ENCODE measurements at regions not wholly inside any gene's neighbourhood (a gene's known extent, or its start where the extent isn't known, plus 50 kb on each side); places are given as distances from the start of the nearest gene placed in this dataset.

DNA sequence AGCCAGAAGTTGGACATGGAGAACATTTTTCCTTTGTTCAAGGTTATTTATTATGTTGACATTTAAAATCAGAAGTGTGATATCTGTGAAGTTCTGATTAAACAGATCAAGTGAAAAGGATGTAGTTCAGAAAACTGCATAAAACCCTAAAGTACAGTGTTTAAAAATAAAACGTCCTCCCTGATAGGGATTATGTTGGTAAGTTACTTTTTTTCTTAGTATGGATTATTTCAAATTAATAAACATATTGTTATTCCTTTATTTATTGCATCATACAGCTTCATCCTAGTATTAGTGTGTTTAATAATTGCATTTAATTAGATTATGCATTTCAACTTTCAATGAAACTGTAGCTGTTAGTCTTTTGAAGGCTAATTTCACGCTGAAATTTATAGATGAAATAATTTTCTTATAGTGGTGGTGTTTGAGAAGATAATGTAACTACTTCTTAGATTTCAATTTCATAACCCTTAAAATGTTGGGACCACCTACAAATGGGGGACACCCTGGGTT is 157.9 kb upstream of the DMRT1 start:
- TF ChIP-seq, protein P1, sequence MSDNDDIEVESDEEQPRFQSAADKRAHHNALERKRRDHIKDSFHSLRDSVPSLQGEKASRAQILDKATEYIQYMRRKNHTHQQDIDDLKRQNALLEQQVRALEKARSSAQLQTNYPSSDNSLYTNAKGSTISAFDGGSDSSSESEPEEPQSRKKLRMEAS (IDR thresholded peaks at IDR 0.05), result no peak
- TF ChIP-seq, protein P2, sequence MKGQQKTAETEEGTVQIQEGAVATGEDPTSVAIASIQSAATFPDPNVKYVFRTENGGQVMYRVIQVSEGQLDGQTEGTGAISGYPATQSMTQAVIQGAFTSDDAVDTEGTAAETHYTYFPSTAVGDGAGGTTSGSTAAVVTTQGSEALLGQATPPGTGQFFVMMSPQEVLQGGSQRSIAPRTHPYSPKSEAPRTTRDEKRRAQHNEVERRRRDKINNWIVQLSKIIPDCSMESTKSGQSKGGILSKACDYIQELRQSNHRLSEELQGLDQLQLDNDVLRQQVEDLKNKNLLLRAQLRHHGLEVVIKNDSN (IDR thresholded peaks at IDR 0.05), result no peak
- TF ChIP-seq, protein P3, sequence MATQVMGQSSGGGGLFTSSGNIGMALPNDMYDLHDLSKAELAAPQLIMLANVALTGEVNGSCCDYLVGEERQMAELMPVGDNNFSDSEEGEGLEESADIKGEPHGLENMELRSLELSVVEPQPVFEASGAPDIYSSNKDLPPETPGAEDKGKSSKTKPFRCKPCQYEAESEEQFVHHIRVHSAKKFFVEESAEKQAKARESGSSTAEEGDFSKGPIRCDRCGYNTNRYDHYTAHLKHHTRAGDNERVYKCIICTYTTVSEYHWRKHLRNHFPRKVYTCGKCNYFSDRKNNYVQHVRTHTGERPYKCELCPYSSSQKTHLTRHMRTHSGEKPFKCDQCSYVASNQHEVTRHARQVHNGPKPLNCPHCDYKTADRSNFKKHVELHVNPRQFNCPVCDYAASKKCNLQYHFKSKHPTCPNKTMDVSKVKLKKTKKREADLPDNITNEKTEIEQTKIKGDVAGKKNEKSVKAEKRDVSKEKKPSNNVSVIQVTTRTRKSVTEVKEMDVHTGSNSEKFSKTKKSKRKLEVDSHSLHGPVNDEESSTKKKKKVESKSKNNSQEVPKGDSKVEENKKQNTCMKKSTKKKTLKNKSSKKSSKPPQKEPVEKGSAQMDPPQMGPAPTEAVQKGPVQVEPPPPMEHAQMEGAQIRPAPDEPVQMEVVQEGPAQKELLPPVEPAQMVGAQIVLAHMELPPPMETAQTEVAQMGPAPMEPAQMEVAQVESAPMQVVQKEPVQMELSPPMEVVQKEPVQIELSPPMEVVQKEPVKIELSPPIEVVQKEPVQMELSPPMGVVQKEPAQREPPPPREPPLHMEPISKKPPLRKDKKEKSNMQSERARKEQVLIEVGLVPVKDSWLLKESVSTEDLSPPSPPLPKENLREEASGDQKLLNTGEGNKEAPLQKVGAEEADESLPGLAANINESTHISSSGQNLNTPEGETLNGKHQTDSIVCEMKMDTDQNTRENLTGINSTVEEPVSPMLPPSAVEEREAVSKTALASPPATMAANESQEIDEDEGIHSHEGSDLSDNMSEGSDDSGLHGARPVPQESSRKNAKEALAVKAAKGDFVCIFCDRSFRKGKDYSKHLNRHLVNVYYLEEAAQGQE (IDR thresholded peaks at IDR 0.05; ENCODE audit: low read depth), result no peak
- TF ChIP-seq FOXM1 (IDR thresholded peaks at IDR 0.05; ENCODE audit: borderline replicate concordance, low read depth), result no peak
- no peak for TF ChIP-seq EP300 (IDR thresholded peaks at IDR 0.05; ENCODE audit: borderline replicate concordance)
- no peak for TF ChIP-seq TEAD4 (IDR thresholded peaks at IDR 0.05)
- TF ChIP-seq ZBTB7A (IDR thresholded peaks at IDR 0.05; ENCODE audit: low read depth), result no peak
- no peak for TF ChIP-seq EGR1 (IDR thresholded peaks at IDR 0.05)
- no peak for TF ChIP-seq CEBPB (IDR thresholded peaks at IDR 0.05)
- no peak for TF ChIP-seq TAF1 (IDR thresholded peaks at IDR 0.05; ENCODE audit: low read depth)
- no peak for TF ChIP-seq RAD21 (IDR thresholded peaks at IDR 0.05; ENCODE audit: low read depth)
- no peak for TF ChIP-seq TCF12 (IDR thresholded peaks at IDR 0.05; ENCODE audit: low read depth)
- TF ChIP-seq NFIC (IDR thresholded peaks at IDR 0.05), result no peak
- no peak for TF ChIP-seq CREB1 (IDR thresholded peaks at IDR 0.05; ENCODE audit: low read depth)

DNA sequence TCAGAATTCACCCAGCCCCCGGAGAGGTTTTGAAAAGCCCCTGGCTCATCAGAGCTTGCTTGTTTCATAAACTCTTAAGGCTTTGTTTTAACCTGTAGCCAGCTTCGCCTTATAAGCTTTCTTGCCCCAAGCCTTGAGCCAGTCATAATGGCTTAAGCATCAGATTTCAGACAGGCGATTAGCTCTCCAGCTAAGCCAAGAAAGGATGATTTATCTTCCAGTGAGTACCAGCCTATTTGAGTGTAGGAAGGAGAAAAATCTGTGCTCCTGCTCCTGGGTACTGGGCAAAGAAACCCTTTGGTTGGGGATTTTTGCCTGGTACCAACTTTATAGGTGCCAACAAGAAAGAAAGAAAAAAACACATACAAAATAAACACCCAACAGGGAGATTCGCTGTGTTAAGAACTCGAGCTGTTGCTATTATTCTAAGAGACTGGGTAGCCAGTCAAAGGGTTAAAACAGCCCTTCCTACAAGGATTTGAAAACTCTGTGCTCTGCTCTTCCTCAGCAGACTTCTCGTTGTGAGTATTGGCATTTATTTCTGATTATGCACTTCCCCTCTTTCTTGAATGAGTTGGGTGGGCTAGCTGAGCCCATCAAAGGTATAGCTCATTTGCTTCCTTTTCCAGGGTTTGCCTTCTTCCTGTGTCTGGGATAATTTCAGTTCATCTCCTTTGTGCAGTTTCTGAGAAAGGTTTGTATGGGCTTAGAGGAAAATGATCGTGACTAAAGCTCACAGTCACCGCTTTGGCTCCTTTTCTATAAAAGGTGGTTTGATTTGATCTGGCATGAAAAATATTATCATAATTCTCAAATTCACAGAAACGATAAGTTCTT is 157.2 kb upstream of the DMRT1 start:
- TF ChIP-seq TAF1 (IDR thresholded peaks at IDR 0.05; ENCODE audit: low read depth), result no peak

DNA sequence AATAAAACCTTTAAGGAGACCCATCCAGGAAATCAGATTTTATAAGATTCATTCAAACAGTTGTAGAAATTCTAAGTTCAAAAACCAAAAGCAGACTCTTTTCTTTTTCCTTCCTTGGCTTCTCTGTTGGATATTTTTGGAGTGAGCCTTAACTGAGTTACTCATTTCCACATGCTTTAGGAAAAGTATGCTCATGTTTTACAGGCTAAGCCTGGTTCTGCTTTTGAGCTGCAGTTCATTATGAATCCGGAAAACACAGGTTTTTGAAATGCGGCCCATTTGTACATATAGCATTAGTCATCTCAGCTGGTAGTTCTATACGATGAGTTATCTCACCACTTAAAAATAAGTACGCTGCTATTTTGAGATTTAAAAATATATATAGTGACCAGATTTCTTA is 156.6 kb upstream of the DMRT1 start:
- TF ChIP-seq YY1 (IDR thresholded peaks at IDR 0.05; ENCODE audit: low read depth) (no peak), TAF1 (IDR thresholded peaks at IDR 0.05; ENCODE audit: low read depth) (no peak), FOXM1 (IDR thresholded peaks at IDR 0.05; ENCODE audit: borderline replicate concordance, low read depth) (no peak), EGR1 (IDR thresholded peaks at IDR 0.05) (no peak), TEAD4 (IDR thresholded peaks at IDR 0.05) (no peak), ZBTB7A (IDR thresholded peaks at IDR 0.05; ENCODE audit: low read depth) (no peak), TCF12 (IDR thresholded peaks at IDR 0.05; ENCODE audit: low read depth) (no peak), CREB1 (IDR thresholded peaks at IDR 0.05; ENCODE audit: low read depth) (no peak), EP300 (IDR thresholded peaks at IDR 0.05; ENCODE audit: borderline replicate concordance) (no peak), CEBPB (IDR thresholded peaks at IDR 0.05) (no peak), RAD21 (IDR thresholded peaks at IDR 0.05; ENCODE audit: low read depth) (no peak), NFIC (IDR thresholded peaks at IDR 0.05) (no peak)
- TF ChIP-seq, protein P2 (IDR thresholded peaks at IDR 0.05), result no peak
- TF ChIP-seq, protein P1 (IDR thresholded peaks at IDR 0.05), result no peak
- TF ChIP-seq, protein P3 (IDR thresholded peaks at IDR 0.05; ENCODE audit: low read depth), result no peak

DNA sequence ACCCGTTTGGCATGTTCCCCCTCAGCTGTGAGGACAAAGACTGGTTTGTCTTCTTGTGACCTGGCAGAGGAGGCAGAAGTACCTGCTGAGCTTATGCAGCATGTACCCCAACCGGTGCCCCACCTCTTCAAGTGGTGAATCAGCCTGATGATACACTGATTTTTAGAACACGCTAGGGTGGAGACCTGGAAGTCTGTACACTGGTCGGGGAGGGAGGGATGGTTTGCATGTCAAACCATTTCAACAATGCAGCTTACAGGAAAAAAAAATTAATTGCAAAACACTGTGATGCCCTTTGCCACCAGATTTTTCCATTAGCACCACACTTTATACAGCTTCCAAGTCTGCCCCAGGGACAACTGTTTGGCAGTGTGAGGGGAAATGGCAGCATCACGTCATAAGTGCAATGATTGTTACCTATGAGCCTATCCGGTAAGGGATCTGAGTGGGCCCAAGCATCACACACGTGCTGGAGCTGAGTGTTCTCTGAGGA is 155.1 kb upstream of the DMRT1 start:
- TF ChIP-seq NFIC (IDR thresholded peaks at IDR 0.05) (no peak), TEAD4 (IDR thresholded peaks at IDR 0.05) (no peak), CREB1 (IDR thresholded peaks at IDR 0.05; ENCODE audit: low read depth) (no peak), CEBPB (IDR thresholded peaks at IDR 0.05) (no peak), TAF1 (IDR thresholded peaks at IDR 0.05; ENCODE audit: low read depth) (no peak), RAD21 (IDR thresholded peaks at IDR 0.05; ENCODE audit: low read depth) (no peak), YY1 (IDR thresholded peaks at IDR 0.05; ENCODE audit: low read depth) (no peak), ZBTB7A (IDR thresholded peaks at IDR 0.05; ENCODE audit: low read depth) (no peak), TCF12 (IDR thresholded peaks at IDR 0.05; ENCODE audit: low read depth) (no peak), EP300 (IDR thresholded peaks at IDR 0.05; ENCODE audit: borderline replicate concordance) (no peak), FOXM1 (IDR thresholded peaks at IDR 0.05; ENCODE audit: borderline replicate concordance, low read depth) (no peak), EGR1 (IDR thresholded peaks at IDR 0.05) (no peak)
- TF ChIP-seq, protein P2 (IDR thresholded peaks at IDR 0.05), result no peak
- TF ChIP-seq, protein P3 (IDR thresholded peaks at IDR 0.05; ENCODE audit: low read depth), result no peak
- TF ChIP-seq, protein P1 (IDR thresholded peaks at IDR 0.05), result no peak
